GM21447 (cell line): ENCODE measurements at regions not wholly inside any gene's neighbourhood (a gene's known extent, or its start where the extent isn't known, plus 50 kb on each side); places are given as distances from the start of the nearest gene placed in this dataset.

Experiments used
- ATAC-seq: cut with Tn5 transposase; IDR thresholded peaks from one replicate; pipeline ENCODE4 v1.9.1; 2021; ENCODE audit not compliant: unreplicated experiment

- ATAC-seq, result no peak
Measured at GRCh38 chr1:198903203-198903602, 264.4 kb downstream of the PTPRC start.

- ATAC-seq, result no peak
Measured at GRCh38 chr1:198903621-198904020, 264.8 kb downstream of the PTPRC start.

GRCh38 chr1:198904321-198904720, 265.5 kb downstream of the PTPRC start:
- ATAC-seq, result no peak

GRCh38 chr1:198906739-198907422, 268.0 kb downstream of the PTPRC start:
- no peak for ATAC-seq

GRCh38 chr1:198907423-198907746, 268.5 kb downstream of the PTPRC start:
- no peak for ATAC-seq

- ATAC-seq, result no peak
Measured at GRCh38 chr1:198908995-198909394, 270.2 kb downstream of the PTPRC start.

- ATAC-seq, result no peak
Measured at GRCh38 chr1:198909973-198910372, 271.1 kb downstream of the PTPRC start.

GRCh38 chr1:198910816-198911215, 272.0 kb downstream of the PTPRC start:
- no peak for ATAC-seq

- no peak for ATAC-seq
Measured at GRCh38 chr1:198912046-198912445, 273.2 kb downstream of the PTPRC start.

GRCh38 chr1:198913667-198914066, 274.8 kb downstream of the PTPRC start:
- no peak for ATAC-seq

GRCh38 chr1:198915327-198916231, 276.7 kb downstream of the PTPRC start:
- no peak for ATAC-seq

GRCh38 chr1:198917226-198917625, 278.4 kb downstream of the PTPRC start:
- ATAC-seq, result no peak

GRCh38 chr1:198918920-198919319, 280.1 kb downstream of the PTPRC start:
- no peak for ATAC-seq

GRCh38 chr1:198919667-198920398, 281.0 kb downstream of the PTPRC start:
- peak; percentile 47 for ATAC-seq

- ATAC-seq, result peak; percentile 53
Measured at GRCh38 chr1:198922638-198923430, 284.0 kb downstream of the PTPRC start.

GRCh38 chr1:198923993-198924392, 285.2 kb downstream of the PTPRC start:
- ATAC-seq, result no peak

- no peak for ATAC-seq
Measured at GRCh38 chr1:198925567-198925966, 286.7 kb downstream of the PTPRC start.

- ATAC-seq, result no peak
Measured at GRCh38 chr1:198927129-198927528, 288.3 kb downstream of the PTPRC start.

- no peak for ATAC-seq
Measured at GRCh38 chr1:198929111-198929604, 290.3 kb downstream of the PTPRC start.

GRCh38 chr1:198929961-198930599, 291.2 kb downstream of the PTPRC start:
- ATAC-seq, result peak; percentile 66
